ENCODE measurements at regions not wholly inside any gene's neighbourhood (a gene's known extent, or its start where the extent isn't known, plus 50 kb on each side); places are given as distances from the start of the nearest gene placed in this dataset.

- TF ChIP-seq POLR2AphosphoS5 (IDR thresholded peaks at IDR 0.05) (no peak), POLR2A (IDR thresholded peaks at IDR 0.05) (no peak)
- TF ChIP-seq, protein P1, sequence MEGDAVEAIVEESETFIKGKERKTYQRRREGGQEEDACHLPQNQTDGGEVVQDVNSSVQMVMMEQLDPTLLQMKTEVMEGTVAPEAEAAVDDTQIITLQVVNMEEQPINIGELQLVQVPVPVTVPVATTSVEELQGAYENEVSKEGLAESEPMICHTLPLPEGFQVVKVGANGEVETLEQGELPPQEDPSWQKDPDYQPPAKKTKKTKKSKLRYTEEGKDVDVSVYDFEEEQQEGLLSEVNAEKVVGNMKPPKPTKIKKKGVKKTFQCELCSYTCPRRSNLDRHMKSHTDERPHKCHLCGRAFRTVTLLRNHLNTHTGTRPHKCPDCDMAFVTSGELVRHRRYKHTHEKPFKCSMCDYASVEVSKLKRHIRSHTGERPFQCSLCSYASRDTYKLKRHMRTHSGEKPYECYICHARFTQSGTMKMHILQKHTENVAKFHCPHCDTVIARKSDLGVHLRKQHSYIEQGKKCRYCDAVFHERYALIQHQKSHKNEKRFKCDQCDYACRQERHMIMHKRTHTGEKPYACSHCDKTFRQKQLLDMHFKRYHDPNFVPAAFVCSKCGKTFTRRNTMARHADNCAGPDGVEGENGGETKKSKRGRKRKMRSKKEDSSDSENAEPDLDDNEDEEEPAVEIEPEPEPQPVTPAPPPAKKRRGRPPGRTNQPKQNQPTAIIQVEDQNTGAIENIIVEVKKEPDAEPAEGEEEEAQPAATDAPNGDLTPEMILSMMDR (IDR thresholded peaks at IDR 0.05 in 8 of 11, conservative IDR thresholded peaks at IDR 0.05 in 3 of 11) = no peak
Observed at GRCh38 chr3:135325726-135326235, 530.7 kb downstream of the EPHB1 start.

Measured in spleen (tissue), 7 donors.